ENCODE measurements at regions not wholly inside any gene's neighbourhood (a gene's known extent, or its start where the extent isn't known, plus 50 kb on each side); places are given as distances from the start of the nearest gene placed in this dataset.
"Not testable (repeated sequence)": the region's sequence is repeated elsewhere in the genome, so short reads cannot be mapped to it uniquely, and the experiment has no call there.

GRCh38 chr10:129040377-129040776 is 426.7 kb upstream of the MGMT start:
- DNase-seq (ENCODE audit: low spot score) (no peak), ATAC-seq (no peak)

- no peak for DNase-seq (ENCODE audit: low spot score)
- no peak for ATAC-seq
Measured at GRCh38 chr10:129041916-129042315, 425.1 kb upstream of the MGMT start.

GRCh38 chr10:129042776-129043595 is 424.1 kb upstream of the MGMT start:
- DNase-seq (ENCODE audit: low spot score), result no peak
- ATAC-seq, result no peak

- no peak for DNase-seq (ENCODE audit: low spot score)
Measured at GRCh38 chr10:129043691-129044090, 423.4 kb upstream of the MGMT start.

GRCh38 chr10:129045599-129045998 is 421.4 kb upstream of the MGMT start:
- ATAC-seq (no peak), DNase-seq (ENCODE audit: low spot score) (no peak)

More at GRCh38 chr10:129043691-129044090, 423.4 kb upstream of the MGMT start:
- no peak for ATAC-seq

- DNase-seq (ENCODE audit: low spot score) (no peak), ATAC-seq (no peak)
Measured at GRCh38 chr10:129046065-129046681, 420.9 kb upstream of the MGMT start.

GRCh38 chr10:129046962-129047361 is 420.1 kb upstream of the MGMT start:
- DNase-seq (ENCODE audit: low spot score) (no peak), ATAC-seq (no peak)

GRCh38 chr10:129047600-129047999 is 419.4 kb upstream of the MGMT start:
- DNase-seq (ENCODE audit: low spot score), result no peak
- no peak for ATAC-seq

- ATAC-seq (no peak), DNase-seq (ENCODE audit: low spot score) (no peak)
Measured at GRCh38 chr10:129048513-129048912, 418.5 kb upstream of the MGMT start.

- ATAC-seq, result no peak
- no peak for DNase-seq (ENCODE audit: low spot score)
Measured at GRCh38 chr10:129049501-129049900, 417.5 kb upstream of the MGMT start.

GRCh38 chr10:129055225-129055624 is 411.8 kb upstream of the MGMT start:
- DNase-seq (ENCODE audit: low spot score) (no peak), ATAC-seq (no peak)

- ATAC-seq (no peak), DNase-seq (ENCODE audit: low spot score) (no peak)
Measured at GRCh38 chr10:129055986-129056385, 411.1 kb upstream of the MGMT start.

- no peak for ATAC-seq
- no peak for DNase-seq (ENCODE audit: low spot score)
Measured at GRCh38 chr10:129056734-129057689, 410.0 kb upstream of the MGMT start.

GRCh38 chr10:129057856-129058663 is 409.0 kb upstream of the MGMT start:
- no peak for ATAC-seq
- peak; percentile 24 for DNase-seq (ENCODE audit: low spot score)

GRCh38 chr10:129058664-129059155 is 408.3 kb upstream of the MGMT start:
- DNase-seq (ENCODE audit: low spot score) (peak; percentile 32), ATAC-seq (no peak)

GRCh38 chr10:129059977-129060376 is 407.1 kb upstream of the MGMT start:
- ATAC-seq (no peak), DNase-seq (ENCODE audit: low spot score) (no peak)

GRCh38 chr10:129063212-129063611 is 403.8 kb upstream of the MGMT start:
- ATAC-seq (no peak), DNase-seq (ENCODE audit: low spot score) (no peak)

- DNase-seq (ENCODE audit: low spot score) (no peak), ATAC-seq (no peak)
Measured at GRCh38 chr10:129063877-129064276, 403.2 kb upstream of the MGMT start.

- not testable (repeated sequence) for DNase-seq (ENCODE audit: low spot score); ATAC-seq
Measured at GRCh38 chr10:129066529-129066928, 400.5 kb upstream of the MGMT start.

GRCh38 chr10:129071411-129071810 is 395.6 kb upstream of the MGMT start:
- ATAC-seq; DNase-seq (ENCODE audit: low spot score): not testable (repeated sequence)
